ENCODE measurements at regions not wholly inside any gene's neighbourhood (a gene's known extent, or its start where the extent isn't known, plus 50 kb on each side); places are given as distances from the start of the nearest gene placed in this dataset.

- DNase-seq (ENCODE audit: extremely low spot score, unreplicated experiment) = no peak
- no peaks in the 10 kb centered on the region for H3K36me3 Mint-ChIP-seq
- H3K9me3 Mint-ChIP-seq = no peaks in the 10 kb centered on the region
- no peaks in the 10 kb centered on the region for H3K27me3 Mint-ChIP-seq
- no peak overlapping the region for H3K4me3 Mint-ChIP-seq
- peaks cover 29% of the 10 kb centered on the region for H3K4me1 Mint-ChIP-seq (ENCODE audit: unreplicated experiment)
- no peak overlapping the region for H3K27ac Mint-ChIP-seq
- TF ChIP-seq CTCF (conservative IDR thresholded peaks at IDR 0.05) = no peak
Observed at GRCh38 chr6:126716032-126716431, 376.1 kb downstream of the CENPW start.

DNA sequence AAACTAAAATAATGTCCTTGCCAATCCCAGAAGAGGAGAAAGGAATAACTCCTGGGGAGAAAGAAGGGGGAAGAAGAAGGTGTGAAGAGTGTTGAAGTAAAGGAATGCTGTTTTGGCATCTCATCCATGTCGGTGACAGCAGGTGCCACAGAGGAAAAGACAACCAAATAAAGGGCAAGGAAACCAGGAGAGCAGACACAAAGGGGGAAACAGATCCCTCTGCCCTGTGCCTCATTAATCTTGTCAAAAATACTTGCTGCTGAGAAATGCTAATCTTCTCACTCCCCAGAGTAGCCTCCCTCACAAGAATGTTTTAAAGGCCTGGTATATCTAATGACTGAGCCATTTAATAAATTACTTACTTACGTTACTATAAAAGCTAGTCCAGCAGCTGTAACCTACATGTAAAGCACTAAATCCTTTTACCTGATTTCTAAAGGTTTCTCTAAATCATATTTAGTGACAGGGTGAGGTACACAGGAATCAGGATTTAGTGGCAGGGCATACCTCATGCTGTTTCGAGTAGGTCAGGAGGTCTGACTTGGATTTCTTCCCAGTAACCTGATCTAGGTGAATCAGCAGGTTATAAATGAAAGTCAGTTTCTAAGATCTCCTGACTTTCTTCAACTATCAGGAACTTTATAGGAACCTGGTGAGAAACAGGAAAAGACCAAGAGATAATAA, 377.1 kb downstream of the CENPW start:
- Mint-ChIP-seq H3K4me1 (ENCODE audit: unreplicated experiment) (peaks cover 36% of the 10 kb centered on the region), H3K27me3 (no peaks in the 10 kb centered on the region), H3K9me3 (no peaks in the 10 kb centered on the region), H3K36me3 (no peaks in the 10 kb centered on the region), H3K4me3 (no peak overlapping the region), H3K27ac (peak overlapping the region; percentile 8)
- no peak for TF ChIP-seq CTCF (conservative IDR thresholded peaks at IDR 0.05)
- no peak for DNase-seq (ENCODE audit: extremely low spot score, unreplicated experiment)

GRCh38 chr6:126718600-126719327, 378.8 kb downstream of the CENPW start:
- H3K36me3 Mint-ChIP-seq = no peaks in the 10 kb centered on the region
- H3K4me1 Mint-ChIP-seq (ENCODE audit: unreplicated experiment) = peaks cover 36% of the 10 kb centered on the region
- no peak overlapping the region for H3K4me3 Mint-ChIP-seq
- no peaks in the 10 kb centered on the region for H3K9me3 Mint-ChIP-seq
- no peak for TF ChIP-seq CTCF (conservative IDR thresholded peaks at IDR 0.05)
- no peaks in the 10 kb centered on the region for H3K27me3 Mint-ChIP-seq
- no peak for DNase-seq (ENCODE audit: extremely low spot score, unreplicated experiment)
- no peak overlapping the region for H3K27ac Mint-ChIP-seq

- TF ChIP-seq CTCF (conservative IDR thresholded peaks at IDR 0.05) = no peak
- Mint-ChIP-seq H3K4me3 (no peak overlapping the region), H3K36me3 (peaks cover 3% of the 10 kb centered on the region), H3K4me1 (ENCODE audit: unreplicated experiment) (peaks cover 36% of the 10 kb centered on the region), H3K27ac (no peak overlapping the region), H3K9me3 (peaks cover 4% of the 10 kb centered on the region), H3K27me3 (no peaks in the 10 kb centered on the region)
- DNase-seq (ENCODE audit: extremely low spot score, unreplicated experiment) = no peak
Observed at GRCh38 chr6:126720304-126720703, 380.4 kb downstream of the CENPW start.

DNA sequence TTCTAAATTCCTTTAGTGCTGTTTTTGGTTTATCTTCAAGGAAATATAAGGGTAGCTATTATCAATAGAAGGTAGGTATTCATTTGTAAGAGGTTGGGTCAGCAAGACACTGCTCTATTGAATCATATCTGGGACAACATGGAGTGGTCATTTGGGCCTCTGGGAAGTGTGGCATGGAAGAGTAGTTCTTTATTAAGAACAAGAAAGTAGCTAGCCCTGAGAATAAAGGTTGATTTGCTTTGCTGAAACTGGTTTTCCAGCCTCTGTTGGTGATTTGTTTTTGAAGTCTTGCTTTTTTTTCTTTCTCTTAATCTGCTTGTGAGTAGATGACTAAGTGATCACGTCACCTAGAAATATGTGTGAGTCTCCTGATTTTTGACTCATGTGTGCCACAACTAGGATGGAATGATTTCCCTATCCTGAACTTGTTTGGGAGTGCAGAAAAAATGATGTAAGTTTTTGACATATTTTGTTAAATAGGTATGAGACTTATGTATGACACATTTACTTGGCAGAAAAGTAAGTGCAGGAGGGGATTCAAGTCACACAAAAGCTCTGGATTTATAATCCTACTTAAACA, 381.8 kb downstream of the CENPW start:
- H3K4me3 Mint-ChIP-seq = peak overlapping the region; percentile 6
- H3K27ac Mint-ChIP-seq = peak overlapping the region; percentile 76
- H3K27me3 Mint-ChIP-seq = no peaks in the 10 kb centered on the region
- H3K4me1 Mint-ChIP-seq (ENCODE audit: unreplicated experiment) = peaks cover 29% of the 10 kb centered on the region
- no peak for TF ChIP-seq CTCF (conservative IDR thresholded peaks at IDR 0.05)
- H3K36me3 Mint-ChIP-seq = peaks cover 7% of the 10 kb centered on the region
- no peak for DNase-seq (ENCODE audit: extremely low spot score, unreplicated experiment)
- peaks cover 10% of the 10 kb centered on the region for H3K9me3 Mint-ChIP-seq

All from type B pancreatic cell (in vitro differentiated cells).